Activated T-cell treated with anti-CD3 and anti-CD28 coated beads, Interleukin-2, amount 50 U/mL, for 72 hours (primary cell): ENCODE measurements at regions not wholly inside any gene's neighbourhood (a gene's known extent, or its start where the extent isn't known, plus 50 kb on each side); places are given as distances from the start of the nearest gene placed in this dataset.
"Not testable (repeated sequence)": the region's sequence is repeated elsewhere in the genome, so short reads cannot be mapped to it uniquely, and the experiment has no call there.

Experiments used
- ATAC-seq, 2 donors: fragments of 150-1000 bp; cut with Tn5 transposase; replicated peaks in 1 of 2; 2 replicates each; pipeline ENCODE4 v1.10.0; 2021; ENCODE audit warnings: moderate library complexity in 2 of 2, mild to moderate bottlenecking in 1 of 2
- DNase-seq, 2 donors: peaks; one replicate each; pipeline ENCODE4 v3.0.0; 2021 to 2022; ENCODE audit warnings: mixed read lengths in 1 of 2
- H3K27ac Mint-ChIP-seq: one replicate; pipeline ENCODE4 v1.8.0; 2022; ENCODE audit warnings: mild to moderate bottlenecking, moderate library complexity, mixed read lengths
- H3K27me3 Mint-ChIP-seq: one replicate; pipeline ENCODE4 v1.8.0; 2022; ENCODE audit warnings: low read depth, mixed read lengths
- H3K36me3 Mint-ChIP-seq, 2 donors: one replicate each; pipeline ENCODE4 v1.8.0; 2022; ENCODE audit warnings: mixed read lengths in 2 of 2, mild to moderate bottlenecking in 1 of 2; ENCODE audit not compliant: insufficient read depth in 2 of 2
- H3K4me1 Mint-ChIP-seq: one replicate; pipeline ENCODE4 v1.8.0; 2022; ENCODE audit warnings: low read depth, mixed read lengths
- H3K4me3 Mint-ChIP-seq, 2 donors: one replicate each; pipeline ENCODE4 v1.8.0; 2022; ENCODE audit warnings: mild to moderate bottlenecking in 2 of 2, mixed read lengths in 2 of 2, moderate library complexity in 2 of 2
- H3K9me3 Mint-ChIP-seq, 2 donors: one replicate each; pipeline ENCODE4 v1.8.0; 2022; ENCODE audit warnings: mixed read lengths in 2 of 2

DNA sequence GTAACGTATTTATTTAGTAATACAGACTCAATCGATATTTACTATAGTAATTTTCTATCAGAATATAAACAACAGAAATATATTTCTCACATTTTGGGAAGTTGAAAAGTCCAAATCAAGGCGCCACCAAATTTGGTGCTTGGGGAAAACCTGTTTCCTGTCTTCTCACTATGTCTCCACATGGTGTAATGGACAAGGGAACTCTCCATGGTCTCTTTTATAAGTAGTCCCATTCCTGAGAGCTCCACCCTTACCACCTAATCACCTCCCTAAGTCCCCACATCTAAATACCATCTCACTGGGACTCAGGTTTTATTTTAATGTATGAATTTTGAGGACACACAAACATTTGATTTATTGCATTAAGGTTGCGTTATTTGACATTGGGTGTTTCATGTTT lies 848.0 kb downstream of the LTN1 start:
- H3K4me3 Mint-ChIP-seq = no peak overlapping the region
- DNase-seq (no peak), ATAC-seq (no peak)
- H3K9me3 Mint-ChIP-seq = peaks cover 0 to 2% of the 10 kb centered on the region in 2 donors
- H3K4me1 Mint-ChIP-seq = no peaks in the 10 kb centered on the region
- no peak overlapping the region for H3K27ac Mint-ChIP-seq
- H3K27me3 Mint-ChIP-seq = no peaks in the 10 kb centered on the region
- no peaks in the 10 kb centered on the region for H3K36me3 Mint-ChIP-seq

DNA sequence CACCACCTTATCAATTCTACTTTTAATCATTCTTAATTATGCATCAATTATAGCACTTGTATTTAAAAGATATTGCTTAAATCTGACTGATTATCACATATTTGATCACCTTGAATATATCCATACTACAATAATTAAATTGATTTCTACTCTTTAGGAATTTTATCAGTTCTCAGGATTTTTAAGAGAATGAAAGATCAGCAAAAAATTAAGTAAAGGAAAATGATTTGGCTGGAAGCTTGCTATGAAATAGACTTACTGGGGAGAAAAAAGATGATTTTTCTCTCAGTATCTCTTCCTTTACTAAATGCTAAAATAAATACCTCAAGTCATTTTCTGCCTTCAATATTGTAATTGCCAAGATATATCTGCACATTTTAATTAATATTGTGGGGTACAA lies 848.6 kb downstream of the LTN1 start:
- Mint-ChIP-seq H3K4me1 (no peaks in the 10 kb centered on the region), H3K27ac (no peak overlapping the region), H3K9me3 (peaks cover 0 to 2% of the 10 kb centered on the region in 2 donors), H3K36me3 (no peaks in the 10 kb centered on the region), H3K27me3 (no peaks in the 10 kb centered on the region), H3K4me3 (no peak overlapping the region)
- no peak for DNase-seq
- no peak for ATAC-seq

DNA sequence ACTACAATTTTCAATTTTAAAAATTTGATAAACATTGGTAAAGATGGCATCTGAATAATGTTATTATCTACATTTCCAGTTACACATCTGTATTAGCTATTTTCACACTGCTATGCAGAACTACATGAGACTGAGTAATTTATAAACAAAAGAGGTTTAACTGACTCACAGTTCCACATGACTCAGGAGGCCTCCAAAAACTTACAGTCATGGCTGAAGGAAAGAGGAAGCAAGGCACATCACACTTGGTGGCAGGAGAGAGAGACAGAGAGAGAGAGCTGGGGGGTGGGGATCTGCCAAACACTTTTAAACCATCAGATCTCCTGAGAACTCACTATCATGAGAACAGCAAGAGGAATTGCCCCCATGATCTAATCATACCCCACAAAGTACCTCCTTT lies 850.0 kb downstream of the LTN1 start:
- H3K9me3 Mint-ChIP-seq = peaks cover 2 to 3% of the 10 kb centered on the region in 2 donors
- no peak for DNase-seq

DNA sequence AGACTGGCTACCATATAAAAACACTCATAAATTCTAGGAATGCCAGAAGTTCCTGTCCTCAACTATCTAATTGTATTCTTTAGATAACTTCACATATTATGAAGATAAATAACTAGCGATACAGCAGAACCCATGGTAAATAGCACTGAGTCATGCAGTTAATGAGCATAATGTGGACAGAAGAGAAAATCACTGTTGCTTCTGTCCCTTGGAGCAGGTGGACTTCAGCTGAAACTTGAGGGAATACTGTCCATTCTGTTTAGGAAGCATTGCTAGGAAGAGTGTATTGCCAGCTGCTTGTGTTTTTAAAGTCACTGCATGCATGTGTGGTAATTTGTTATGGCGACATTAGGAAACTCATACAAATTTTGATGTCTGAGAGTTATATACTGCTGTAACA lies 854.4 kb downstream of the LTN1 start:
- Mint-ChIP-seq H3K36me3 (no peaks in the 10 kb centered on the region), H3K27me3 (no peaks in the 10 kb centered on the region), H3K4me1 (no peaks in the 10 kb centered on the region), H3K4me3 (no peak overlapping the region), H3K27ac (no peak overlapping the region), H3K9me3 (peaks cover 2 to 3% of the 10 kb centered on the region in 2 donors)
- no peak for ATAC-seq
- DNase-seq = no peak

More for the DNA sequence above, 850.0 kb downstream of the LTN1 start:
- no peak overlapping the region for H3K27ac Mint-ChIP-seq
- no peaks in the 10 kb centered on the region for H3K4me1 Mint-ChIP-seq
- ATAC-seq = peak in 1 of 2 donors; percentile 56
- no peaks in the 10 kb centered on the region for H3K27me3 Mint-ChIP-seq
- H3K4me3 Mint-ChIP-seq = no peak overlapping the region
- no peaks in the 10 kb centered on the region for H3K36me3 Mint-ChIP-seq

DNA sequence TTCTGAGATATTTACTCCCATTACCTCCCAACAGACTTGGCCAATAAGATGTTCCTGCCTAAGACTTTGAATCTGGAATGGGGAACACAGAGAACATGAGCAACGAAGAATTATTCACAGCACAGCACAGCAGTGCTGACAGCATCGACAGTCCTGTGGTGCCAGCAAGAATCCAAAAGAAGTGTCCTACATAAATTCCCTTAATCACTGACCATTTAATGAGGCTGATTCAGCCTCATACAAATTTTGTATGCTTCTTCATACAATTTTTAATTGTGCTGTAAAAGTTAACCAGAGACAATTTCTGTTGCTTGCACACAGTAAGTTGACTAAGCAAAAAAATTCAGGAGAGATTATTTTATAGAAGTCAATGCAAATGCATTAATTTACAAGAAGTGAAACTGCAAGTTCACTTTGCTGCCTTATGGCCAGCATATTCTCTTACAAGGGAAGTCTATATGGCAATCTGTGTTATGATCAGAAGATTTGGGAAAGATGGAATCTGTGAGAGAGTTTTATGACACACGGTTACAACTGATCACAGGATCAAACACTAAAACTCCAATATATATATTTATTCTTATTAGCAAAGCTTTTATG lies 855.9 kb downstream of the LTN1 start:
- no peaks in the 10 kb centered on the region for H3K27me3 Mint-ChIP-seq
- no peaks in the 10 kb centered on the region for H3K36me3 Mint-ChIP-seq
- no peaks in the 10 kb centered on the region for H3K4me1 Mint-ChIP-seq
- H3K27ac Mint-ChIP-seq = no peak overlapping the region
- H3K9me3 Mint-ChIP-seq = peaks cover 3 to 6% of the 10 kb centered on the region in 2 donors
- H3K4me3 Mint-ChIP-seq = no peak overlapping the region
- DNase-seq (no peak), ATAC-seq (no peak)

DNA sequence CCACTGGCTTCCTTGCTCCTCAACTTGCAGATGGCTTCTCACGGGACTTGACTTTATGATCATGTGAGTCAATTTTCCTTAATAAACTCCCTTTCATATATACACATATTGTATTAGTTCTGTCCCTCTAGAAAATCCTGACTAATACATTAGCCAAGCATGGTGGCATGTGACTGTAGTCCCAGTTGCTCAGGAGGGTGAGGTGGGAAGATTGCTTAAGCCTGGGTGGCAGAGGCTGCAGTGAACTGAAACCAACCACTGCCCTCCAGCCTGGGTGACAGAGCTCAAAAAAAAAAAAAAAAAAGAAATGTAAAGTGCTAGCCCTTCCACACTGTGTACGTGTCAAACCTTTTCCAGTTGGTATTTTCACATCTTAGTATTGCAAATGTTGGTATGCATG lies 857.0 kb downstream of the LTN1 start:
- Mint-ChIP-seq H3K9me3 (peaks cover 5 to 8% of the 10 kb centered on the region in 2 donors), H3K27me3 (no peaks in the 10 kb centered on the region), H3K27ac (no peak overlapping the region), H3K4me3 (no peak overlapping the region), H3K4me1 (no peaks in the 10 kb centered on the region), H3K36me3 (no peaks in the 10 kb centered on the region)
- ATAC-seq (no peak), DNase-seq (no peak)

DNA sequence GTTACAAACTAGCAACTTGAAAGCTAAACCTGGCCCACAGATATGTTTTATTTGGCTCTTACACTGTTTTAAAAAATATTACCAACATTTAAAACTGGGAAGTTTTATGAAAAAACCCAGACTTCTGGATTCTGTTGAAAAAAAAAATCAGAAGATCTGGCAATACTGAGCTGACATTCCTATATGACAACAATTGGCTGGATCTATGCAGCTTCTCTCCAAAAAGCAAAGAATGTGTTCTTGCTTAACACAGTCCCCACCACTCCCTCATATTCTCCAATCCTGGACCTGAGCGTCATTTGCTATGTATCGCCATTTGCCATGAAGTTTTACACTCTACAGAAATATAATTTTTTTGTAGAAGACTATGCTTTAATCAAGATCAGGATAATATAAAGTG lies 859.6 kb downstream of the LTN1 start:
- Mint-ChIP-seq H3K4me1 (no peaks in the 10 kb centered on the region), H3K9me3 (peaks cover 6 to 7% of the 10 kb centered on the region in 2 donors), H3K27me3 (no peaks in the 10 kb centered on the region), H3K27ac (no peak overlapping the region), H3K4me3 (no peak overlapping the region), H3K36me3 (no peaks in the 10 kb centered on the region)
- DNase-seq = no peak
- no peak for ATAC-seq

DNA sequence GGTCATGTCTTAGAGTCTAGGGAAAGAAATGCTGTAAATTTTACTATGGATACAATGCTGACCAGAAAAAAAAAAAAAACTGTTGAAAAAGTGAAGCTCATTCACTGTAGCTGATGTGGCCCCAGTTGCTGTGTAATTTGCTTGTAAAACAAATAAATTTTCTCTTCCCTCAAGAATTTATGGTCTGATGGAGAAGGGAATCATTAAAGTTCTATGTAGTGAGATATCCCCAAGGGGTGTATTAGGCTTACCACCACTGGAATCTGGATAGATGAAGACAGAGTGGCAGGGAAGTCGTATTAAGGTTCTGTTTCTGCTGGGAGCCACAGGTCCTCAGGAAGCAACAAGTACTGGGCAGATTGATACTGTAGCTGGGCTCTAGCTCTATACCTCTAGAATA lies 860.0 kb downstream of the LTN1 start:
- DNase-seq = no peak
- no peak for ATAC-seq
- Mint-ChIP-seq H3K27me3 (no peaks in the 10 kb centered on the region), H3K27ac (no peak overlapping the region), H3K4me3 (no peak overlapping the region), H3K4me1 (no peaks in the 10 kb centered on the region), H3K9me3 (peaks cover 6 to 7% of the 10 kb centered on the region in 2 donors), H3K36me3 (no peaks in the 10 kb centered on the region)

DNA sequence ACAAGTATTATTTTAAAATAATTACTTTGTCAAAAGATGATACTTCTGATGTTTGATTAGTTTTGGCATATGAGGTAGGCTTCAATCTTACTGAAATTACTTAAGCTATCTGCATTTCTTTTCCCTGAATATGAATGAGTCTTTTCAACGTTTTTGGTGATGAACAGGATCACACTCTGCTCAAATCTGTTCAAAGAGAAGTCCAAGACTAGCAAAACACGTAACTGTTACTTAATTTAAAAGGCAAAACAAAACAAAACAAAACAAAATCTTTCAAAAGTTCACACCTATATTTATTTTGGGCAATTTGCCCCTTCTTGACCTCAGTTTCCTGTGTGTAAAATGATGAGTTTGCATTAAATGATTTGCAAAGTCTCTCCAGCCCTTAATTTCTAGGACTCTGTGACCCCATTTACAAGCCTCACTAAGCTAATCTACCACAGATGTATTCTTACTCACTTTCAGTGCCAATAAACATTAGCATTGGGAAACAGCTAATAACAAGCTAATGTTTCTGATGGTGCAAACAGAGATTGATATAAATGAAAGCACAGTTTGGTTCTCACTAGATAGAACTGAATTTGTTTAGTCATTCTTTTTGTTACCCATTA lies 865.4 kb downstream of the LTN1 start:
- DNase-seq (no peak), ATAC-seq (no peak)
- Mint-ChIP-seq H3K4me1 (no peaks in the 10 kb centered on the region), H3K27me3 (no peaks in the 10 kb centered on the region), H3K4me3 (no peak overlapping the region), H3K36me3 (no peaks in the 10 kb centered on the region), H3K27ac (no peak overlapping the region), H3K9me3 (peaks cover 6% of the 10 kb centered on the region in 2 donors)

DNA sequence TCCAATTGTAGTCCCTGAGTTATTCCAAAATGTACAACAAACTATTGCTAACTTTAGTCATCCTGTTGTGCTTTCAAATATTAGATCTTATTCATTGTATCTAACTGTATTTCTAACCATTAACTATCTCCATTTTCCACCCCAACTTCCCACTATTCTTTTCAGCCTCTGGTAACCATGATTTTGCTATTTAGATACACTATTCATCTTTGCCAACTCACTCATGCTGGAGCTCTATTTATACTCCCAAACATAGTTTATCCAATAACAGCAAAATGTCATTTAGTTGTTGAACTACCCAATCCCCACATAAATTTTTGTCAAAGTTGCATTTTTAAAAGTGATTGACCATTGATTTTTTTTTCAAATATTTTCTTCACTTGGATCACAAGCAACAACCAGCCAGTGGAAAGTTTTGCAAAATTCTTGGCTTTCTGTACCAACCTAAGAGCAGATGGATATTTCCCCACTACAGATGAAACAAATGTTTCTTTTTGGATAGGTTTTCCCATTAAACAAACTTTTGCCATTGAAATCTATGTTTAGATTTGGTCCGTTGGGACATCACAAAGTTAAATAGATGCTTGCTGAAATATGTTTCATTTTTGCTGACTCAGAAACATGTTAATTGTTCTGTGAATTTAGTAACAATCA lies 866.0 kb downstream of the LTN1 start:
- H3K36me3 Mint-ChIP-seq = no peaks in the 10 kb centered on the region
- no peaks in the 10 kb centered on the region for H3K27me3 Mint-ChIP-seq
- H3K4me3 Mint-ChIP-seq = no peak overlapping the region
- no peaks in the 10 kb centered on the region for H3K4me1 Mint-ChIP-seq
- DNase-seq (no peak), ATAC-seq (no peak)
- peaks cover under 1 to 3% of the 10 kb centered on the region in 2 donors for H3K9me3 Mint-ChIP-seq
- H3K27ac Mint-ChIP-seq = no peak overlapping the region

DNA sequence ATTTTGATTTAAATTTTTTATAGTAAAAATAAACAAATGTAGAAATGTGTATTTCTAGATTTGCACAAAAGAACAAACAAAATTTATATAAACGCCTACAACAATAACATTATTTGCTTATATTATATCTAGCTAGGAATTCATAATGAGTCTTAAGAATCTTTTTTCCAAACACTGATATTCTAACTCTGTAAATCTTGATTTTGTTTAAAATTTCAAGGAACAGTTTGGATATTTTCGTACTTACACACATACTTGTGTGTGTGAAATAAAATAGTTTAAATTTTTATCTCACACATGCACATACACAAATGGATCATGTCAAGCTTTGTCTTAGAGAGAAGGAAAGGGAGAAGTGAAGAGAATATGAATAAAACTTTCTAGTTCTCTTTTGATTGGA lies 868.1 kb downstream of the LTN1 start:
- H3K4me3 Mint-ChIP-seq = no peak overlapping the region
- DNase-seq (no peak), ATAC-seq (no peak)
- H3K27ac Mint-ChIP-seq = no peak overlapping the region
- no peaks in the 10 kb centered on the region for H3K36me3 Mint-ChIP-seq
- no peaks in the 10 kb centered on the region for H3K27me3 Mint-ChIP-seq
- H3K9me3 Mint-ChIP-seq = no peaks in the 10 kb centered on the region
- H3K4me1 Mint-ChIP-seq = no peaks in the 10 kb centered on the region

DNA sequence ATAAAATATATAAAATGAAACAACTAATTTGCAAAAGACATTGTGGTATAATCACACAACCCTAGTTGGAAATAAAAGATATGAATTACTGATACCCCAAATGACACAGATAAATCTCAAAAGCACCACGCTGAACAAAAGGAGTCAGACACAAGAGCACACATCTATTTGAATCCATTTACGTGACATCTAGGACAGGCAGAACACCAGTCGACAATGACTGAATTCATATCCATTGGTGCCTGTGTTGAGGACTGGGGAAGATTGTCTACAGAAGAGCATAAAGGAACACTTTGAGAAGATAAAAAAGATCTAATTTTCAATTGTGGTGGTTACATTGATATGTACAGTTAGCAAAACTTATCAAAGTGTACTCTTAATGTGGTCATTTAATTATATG lies 874.1 kb downstream of the LTN1 start:
- ATAC-seq (no peak), DNase-seq (no peak)
- no peak overlapping the region for H3K4me3 Mint-ChIP-seq
- H3K27me3 Mint-ChIP-seq = no peaks in the 10 kb centered on the region
- H3K36me3 Mint-ChIP-seq = no peaks in the 10 kb centered on the region
- H3K27ac Mint-ChIP-seq = no peak overlapping the region
- no peaks in the 10 kb centered on the region for H3K4me1 Mint-ChIP-seq
- H3K9me3 Mint-ChIP-seq = peaks cover 0 to 2% of the 10 kb centered on the region in 2 donors

DNA sequence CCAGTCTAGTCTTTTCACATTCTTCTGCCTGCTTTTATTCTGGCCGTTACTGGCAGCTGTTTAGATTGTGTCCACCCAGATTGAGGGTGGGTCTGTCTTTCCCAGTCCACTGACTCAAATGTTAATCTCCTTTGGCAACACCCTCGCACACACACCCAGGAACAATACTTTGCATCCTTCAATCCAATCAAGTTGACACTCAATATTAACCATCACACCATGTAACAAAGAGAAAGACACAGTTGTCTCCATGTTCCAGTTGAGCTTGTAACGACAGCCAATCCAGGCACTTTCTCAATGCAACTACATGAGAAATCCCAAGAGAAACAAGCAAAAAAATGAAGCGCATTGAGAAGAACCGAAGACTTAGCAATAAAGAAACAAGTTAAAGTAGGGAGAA lies 877.7 kb downstream of the LTN1 start:
- not testable (repeated sequence) for H3K36me3 Mint-ChIP-seq, H3K4me1 Mint-ChIP-seq, H3K9me3 Mint-ChIP-seq, ATAC-seq, H3K27ac Mint-ChIP-seq, H3K4me3 Mint-ChIP-seq, DNase-seq, H3K27me3 Mint-ChIP-seq

DNA sequence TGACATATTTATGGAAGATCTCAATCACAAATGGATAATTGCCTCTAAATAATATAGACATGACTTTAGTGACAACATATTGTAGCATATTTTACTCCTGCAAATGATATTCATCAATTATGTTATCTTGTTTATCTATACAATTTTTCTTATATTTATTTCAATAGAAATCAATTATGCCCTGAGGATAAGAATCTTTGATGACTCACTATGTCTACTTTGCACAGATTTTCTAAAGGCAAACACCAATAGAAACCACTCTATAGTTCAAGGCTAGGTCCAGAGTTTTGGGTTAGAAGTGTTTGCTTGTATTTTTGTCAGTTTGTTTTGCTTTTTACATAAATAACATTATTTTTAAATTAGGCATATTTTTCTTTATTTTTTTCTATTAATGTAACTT lies 879.0 kb downstream of the LTN1 start:
- H3K27ac Mint-ChIP-seq = no peak overlapping the region
- H3K4me3 Mint-ChIP-seq = no peak overlapping the region
- no peaks in the 10 kb centered on the region for H3K27me3 Mint-ChIP-seq
- no peaks in the 10 kb centered on the region for H3K4me1 Mint-ChIP-seq
- ATAC-seq (no peak), DNase-seq (no peak)
- H3K36me3 Mint-ChIP-seq = no peaks in the 10 kb centered on the region
- H3K9me3 Mint-ChIP-seq = peaks cover 0 to 4% of the 10 kb centered on the region in 2 donors
